ENCODE measurements at regions not wholly inside any gene's neighbourhood (a gene's known extent, or its start where the extent isn't known, plus 50 kb on each side); places are given as distances from the start of the nearest gene placed in this dataset.
"Not testable (repeated sequence)": the region's sequence is repeated elsewhere in the genome, so short reads cannot be mapped to it uniquely, and the experiment has no call there.

DNA sequence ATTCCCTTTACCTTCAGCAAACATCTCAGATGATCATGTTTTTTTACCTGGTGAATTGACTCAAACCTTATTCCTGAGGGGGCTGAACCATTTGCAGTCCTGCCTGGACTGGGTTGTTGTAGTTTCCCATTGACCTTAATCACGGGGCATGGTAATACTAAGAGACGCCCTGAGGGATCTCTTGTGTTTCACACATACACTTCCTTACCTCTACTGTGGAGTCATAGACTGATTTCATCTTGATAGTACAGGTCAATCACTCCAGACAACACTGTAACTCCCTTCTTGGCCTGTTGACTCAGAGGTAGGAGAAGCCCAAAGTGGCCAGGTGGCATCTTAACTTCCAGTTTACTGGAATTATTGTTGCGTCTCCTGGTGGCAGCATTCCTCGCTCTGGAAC, 1064.0 kb upstream of the PCDH10 start:
- in situ Hi-C loops (cut with HindIII; ENCODE audit: low sequenced_read_pairs) = no loop called here

DNA sequence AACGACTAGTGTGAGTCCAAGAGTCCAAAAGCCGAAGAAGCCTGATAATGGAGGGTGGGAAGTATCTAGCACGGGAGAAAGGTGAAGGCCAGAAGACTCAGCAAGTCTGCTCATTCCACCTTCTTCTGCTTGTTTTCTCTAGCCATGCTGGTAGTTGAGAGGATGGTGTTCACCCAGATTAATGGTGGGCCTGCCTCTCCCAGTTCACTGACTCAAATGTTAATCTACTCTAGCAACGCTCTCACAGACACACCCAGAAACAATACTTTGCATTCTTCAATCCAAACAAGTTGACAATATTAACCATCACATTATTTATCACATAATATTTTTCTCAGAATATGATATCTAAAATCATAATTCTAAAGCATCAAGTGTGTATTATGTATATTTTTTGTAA, 1055.1 kb upstream of the PCDH10 start:
- in situ Hi-C loops (cut with HindIII; ENCODE audit: low sequenced_read_pairs) = no loop called here

DNA sequence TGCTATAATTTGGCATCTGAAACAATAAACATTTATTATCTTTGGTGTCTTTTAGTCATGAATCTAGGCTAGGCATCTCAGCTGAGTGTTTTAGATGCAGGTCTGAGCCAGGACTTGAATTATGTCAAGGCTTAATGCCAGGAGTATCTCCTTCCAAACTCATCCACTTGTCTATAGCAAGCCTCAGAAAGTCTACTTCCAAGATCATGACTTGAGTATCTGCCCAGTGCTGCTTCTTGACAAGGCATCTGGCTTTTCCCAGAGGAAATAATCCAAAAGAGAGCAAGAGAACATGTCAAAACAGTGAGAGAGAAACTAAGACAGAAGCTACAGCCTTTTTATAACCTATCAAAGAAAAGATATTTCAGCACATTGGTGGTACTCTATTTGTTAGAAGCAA, 1052.1 kb upstream of the PCDH10 start:
- in situ Hi-C loops (cut with HindIII; ENCODE audit: low sequenced_read_pairs) = no loop called here

DNA sequence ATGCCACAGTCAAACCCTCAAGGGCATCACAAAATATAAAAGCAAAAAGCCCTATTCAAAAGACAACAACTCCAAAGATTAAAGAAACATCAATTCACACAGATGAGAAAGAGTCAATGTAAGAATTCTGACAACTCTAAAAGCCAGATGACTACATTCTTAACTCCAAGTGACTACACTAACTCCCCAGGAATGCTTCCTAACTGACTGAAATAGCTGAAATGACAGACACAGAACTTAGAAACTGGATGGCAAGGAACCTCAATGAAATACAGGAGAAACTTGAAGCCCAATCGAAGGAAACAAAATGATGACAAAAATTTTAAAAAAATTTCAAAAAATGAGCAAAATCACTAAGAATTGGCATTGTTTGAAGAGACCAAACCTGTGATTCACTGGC, 1047.6 kb upstream of the PCDH10 start:
- in situ Hi-C loops (cut with HindIII; ENCODE audit: low sequenced_read_pairs) = no loop called here

DNA sequence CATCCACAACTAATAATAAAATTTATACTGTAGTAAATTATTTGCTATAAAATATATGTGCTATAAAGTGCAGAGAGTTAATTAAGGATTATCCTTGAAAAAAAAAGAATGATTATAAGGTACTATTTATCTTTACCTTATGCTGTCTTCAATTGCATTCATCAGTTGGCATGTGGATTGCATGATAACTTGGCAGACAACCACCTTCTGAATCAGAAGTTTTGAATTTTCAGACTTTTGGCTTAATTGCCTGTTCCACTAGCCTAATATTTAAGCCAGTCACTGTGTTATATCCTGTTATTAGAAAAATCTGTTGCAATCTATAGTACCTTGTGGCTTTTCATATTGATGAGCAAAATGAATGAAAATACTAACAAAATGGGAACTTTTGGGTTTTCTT, 1040.3 kb upstream of the PCDH10 start:
- in situ Hi-C loops (cut with HindIII; ENCODE audit: low sequenced_read_pairs) = no loop called here

DNA sequence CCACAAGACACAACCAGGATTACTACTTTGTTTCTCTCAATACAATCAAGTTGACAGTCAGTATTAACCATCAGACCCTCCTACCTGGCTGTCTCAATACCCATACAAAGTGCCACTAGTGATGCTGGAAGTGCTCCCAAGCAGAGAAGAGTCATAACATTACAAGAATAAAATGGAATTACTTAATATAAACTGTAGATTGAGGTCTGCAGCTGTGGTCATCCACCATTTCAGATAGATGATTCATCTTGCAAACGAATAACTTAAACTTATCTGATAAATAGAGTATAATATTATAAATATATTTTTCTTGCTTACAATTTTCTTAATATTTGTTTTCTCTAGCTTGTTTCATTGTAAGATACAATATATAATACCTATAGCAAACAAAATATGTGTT, 1034.2 kb upstream of the PCDH10 start:
- in situ Hi-C loops (cut with HindIII; ENCODE audit: low sequenced_read_pairs) = no loop called here

DNA sequence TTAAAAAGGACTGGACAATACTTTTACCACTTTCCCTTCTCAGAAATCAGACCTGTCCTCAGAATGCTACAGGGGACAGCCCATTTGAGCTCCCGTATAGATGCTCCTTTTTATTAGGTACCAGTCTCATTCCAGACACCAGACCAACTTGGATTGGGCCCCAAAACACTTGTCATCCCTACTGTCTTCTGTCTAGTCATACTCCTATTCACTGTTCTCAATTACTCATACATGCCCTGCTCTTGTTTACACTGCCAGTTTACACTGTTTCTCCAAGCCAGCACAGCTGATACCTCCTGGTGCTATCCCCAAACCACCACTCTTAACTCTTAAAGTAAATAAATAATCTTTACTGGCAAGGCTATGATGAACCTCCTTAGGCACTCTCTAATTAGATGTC, 1026.4 kb upstream of the PCDH10 start:
- in situ Hi-C loops (cut with HindIII; ENCODE audit: low sequenced_read_pairs) = not testable (repeated sequence)

DNA sequence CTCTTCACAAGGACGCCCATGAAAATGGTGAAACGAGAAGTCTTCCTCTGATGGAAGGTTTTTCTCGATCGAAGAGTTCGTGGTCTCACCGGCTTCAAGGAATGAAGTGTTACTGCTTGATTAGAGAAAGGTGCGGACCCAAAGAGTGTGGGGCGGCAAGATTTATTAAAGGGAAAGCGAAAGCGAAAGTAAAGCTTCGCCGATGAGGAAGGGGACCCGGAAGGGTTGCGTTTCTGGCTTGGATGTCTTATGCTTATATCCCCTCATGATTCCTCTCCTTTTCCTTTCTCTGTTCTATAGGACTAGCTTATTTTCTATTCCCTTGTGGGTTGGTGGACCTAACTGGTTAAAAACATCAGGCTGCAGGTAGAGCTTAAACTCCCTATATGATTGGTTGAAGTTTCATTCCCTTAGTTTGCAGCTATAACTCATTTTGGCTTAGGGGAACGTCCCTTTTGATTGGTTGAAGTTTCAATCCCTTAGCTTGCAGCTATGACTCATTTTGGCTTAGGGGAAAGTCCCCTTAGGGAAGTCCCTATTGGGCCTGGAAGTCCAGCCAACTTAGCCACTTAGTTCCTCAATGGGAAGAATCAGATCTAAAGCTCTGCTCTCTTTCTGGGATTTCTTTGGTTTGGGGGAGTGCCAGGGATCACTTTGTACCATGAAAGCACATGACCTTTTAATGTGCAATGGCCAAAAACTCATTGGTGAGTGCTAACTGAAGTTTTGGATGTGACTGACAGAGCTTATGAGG, 1025.0 kb upstream of the PCDH10 start:
- in situ Hi-C loops (cut with HindIII; ENCODE audit: low sequenced_read_pairs) = no loop called here

DNA sequence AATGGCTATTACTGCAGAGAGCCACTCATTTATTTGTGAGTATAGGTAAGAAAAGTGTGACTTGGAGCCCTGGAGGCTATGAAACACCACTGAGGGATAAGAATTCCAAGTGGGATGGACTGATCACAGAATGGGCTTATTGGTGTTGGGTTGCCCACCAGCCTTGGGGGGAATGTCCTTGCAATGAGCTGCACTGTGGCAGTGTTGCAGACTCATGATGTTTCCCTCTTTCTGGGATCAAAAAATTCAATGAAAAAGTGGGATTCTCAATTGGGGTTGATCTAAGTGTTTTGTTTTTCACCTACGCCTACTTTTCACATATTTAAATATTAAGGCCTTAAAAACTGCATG, 1024.5 kb upstream of the PCDH10 start:
- in situ Hi-C loops (cut with HindIII; ENCODE audit: low sequenced_read_pairs) = no loop called here

DNA sequence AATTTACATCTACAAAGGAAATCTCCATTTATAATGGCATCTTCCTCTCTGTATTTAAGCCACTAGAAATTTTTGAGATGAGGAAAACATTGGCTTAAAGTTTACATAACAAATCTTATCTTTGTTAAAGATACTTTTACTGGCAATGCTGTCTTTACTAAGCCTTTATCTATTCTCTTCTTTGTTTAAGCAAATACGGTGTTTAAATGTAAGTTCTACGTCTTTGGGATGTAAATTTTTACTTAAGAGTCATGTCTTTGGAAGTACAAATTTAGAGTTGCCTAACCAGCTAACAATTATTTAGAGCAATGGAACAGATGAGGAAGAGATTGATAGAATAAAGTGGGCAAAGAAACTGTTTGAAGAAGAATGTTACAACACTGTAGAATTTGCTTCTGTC, 1024.0 kb upstream of the PCDH10 start:
- in situ Hi-C loops (cut with HindIII; ENCODE audit: low sequenced_read_pairs) = no loop called here

DNA sequence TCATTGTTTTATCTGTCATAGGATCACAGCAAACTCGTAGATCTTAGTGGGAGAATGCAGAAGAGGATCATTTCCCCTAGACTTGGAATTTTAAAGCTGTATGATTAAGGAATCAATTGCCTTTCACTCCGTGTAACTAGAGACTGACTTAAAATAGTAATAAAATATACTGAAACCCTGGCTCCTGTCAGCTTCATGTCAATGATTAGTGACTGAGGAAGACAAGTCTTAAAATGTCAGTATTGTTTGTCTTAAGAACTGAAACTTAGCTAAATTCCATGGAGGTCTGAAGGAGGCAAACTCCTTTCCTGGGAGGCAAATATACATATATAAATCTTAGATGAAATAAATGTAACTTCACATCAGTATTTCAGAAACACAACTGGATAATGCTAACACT, 1016.7 kb upstream of the PCDH10 start:
- in situ Hi-C loops (cut with HindIII; ENCODE audit: low sequenced_read_pairs) = no loop called here

DNA sequence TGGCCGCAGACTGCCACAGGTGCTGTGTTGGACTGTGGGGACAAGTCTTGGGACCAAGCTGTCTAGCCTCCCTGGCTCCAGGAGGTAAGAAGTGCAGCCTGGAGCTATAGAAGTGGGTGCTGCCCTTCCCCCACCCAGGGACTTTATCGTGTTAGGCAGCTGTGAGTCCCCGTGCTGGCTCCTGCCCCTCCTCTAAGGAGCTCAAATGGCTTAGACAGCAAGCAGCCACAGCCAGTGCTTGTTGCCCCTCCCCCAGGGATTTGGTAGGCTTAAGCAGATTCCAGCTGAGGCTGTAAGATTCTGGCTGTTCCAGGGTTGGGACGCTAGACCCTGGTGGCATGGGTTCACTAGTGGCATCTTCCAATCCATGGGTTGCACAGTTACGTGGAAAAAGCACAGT, 979.4 kb upstream of the PCDH10 start:
- in situ Hi-C loops (cut with HindIII; ENCODE audit: low sequenced_read_pairs) = no loop called here

DNA sequence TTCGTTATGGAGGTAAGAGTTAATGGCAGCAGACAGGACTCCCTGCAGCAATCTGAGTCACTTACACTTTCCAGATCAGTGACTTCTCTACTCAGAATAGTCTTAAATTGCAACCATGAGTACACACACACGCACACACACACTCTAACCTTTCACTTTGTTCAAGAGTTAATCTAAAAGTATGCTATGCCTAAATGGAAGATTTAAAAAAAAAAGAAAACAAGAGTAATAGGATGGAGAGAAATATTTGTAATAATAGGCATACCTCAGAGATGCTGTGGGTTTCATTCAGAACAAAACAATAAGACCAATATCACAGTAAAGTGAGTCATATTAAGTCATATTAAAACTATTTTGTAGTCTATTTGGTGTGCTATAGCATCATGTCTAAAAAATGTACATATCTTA, 969.1 kb upstream of the PCDH10 start:
- in situ Hi-C loops (cut with HindIII; ENCODE audit: low sequenced_read_pairs) = no loop called here

DNA sequence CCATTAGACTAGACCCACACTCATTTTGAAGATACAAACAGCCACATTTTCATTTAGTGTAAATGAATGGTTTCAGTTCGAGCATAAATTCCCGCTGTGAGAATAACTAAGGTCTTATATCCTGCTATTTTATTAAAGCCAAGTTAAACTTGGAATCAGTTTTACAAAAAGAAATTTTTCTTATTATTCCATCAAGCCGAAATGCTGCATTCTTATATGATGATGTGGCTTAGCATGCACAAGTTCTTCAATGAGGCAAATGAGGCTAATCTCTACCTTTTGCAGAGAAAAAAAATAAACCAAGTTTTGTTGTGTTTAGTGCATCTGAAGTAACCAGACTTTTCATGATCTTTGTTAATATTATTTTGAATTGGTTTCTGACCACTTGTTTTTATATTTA, 953.9 kb upstream of the PCDH10 start:
- in situ Hi-C loops (cut with HindIII; ENCODE audit: low sequenced_read_pairs) = no loop called here

DNA sequence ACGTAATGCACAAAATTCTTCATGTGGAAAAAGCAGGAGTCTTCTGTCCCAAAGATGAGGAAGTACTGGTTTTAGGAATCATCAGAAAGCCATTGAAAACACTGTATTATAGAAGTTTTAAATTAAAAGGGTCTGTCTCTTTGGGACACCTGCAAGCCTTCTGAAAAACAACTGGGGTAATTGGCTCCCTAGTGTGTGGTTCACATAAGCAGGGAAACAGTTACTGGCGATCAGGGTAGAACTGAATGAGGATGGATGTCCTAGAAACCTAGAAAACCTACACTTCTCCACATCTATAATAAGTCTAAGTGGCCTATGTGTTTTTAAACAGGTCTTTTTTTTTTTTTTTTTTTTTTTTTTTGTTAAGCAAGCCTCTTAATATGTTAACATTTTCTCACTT, 945.5 kb upstream of the PCDH10 start:
- in situ Hi-C loops (cut with HindIII; ENCODE audit: low sequenced_read_pairs) = no loop called here

DNA sequence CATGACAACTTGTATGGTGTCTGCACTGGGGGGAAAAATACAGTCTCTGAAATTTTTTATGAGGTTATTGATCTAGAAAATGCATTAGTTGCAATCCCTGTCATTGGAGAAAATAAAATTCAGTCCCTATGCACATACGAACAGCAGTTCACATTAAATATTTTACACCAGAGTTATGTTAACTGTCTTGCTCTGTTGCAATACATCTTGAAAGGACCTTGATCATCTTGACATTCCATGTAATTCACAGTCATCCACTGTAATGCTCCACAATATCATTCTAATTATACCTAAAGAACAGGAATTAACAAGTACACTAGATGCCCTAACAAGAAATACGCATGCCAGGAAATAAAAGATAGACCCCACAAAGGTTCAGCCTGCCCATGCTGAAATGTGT, 934.6 kb upstream of the PCDH10 start:
- in situ Hi-C loops (cut with HindIII; ENCODE audit: low sequenced_read_pairs) = no loop called here

DNA sequence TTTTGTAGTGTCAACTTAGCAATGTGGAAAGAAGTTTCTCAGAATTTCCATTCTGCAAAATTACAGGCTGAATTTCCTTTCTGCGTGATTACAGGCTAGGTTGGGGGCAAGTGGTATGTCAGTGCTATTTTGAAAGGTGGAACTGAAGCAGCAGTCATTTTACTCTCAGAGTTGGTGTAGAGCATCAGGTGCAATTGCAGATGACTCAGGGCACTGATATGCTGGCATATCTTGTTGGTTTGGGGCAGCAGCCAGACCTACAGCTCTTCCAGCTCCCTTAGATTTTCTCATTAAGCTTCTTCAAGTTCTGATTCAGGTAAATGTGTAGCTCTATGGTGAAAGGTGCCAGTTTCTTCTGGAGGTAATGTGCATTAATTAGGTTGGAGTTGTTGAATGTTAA, 930.7 kb upstream of the PCDH10 start:
- in situ Hi-C loops (cut with HindIII; ENCODE audit: low sequenced_read_pairs) = no loop called here

DNA sequence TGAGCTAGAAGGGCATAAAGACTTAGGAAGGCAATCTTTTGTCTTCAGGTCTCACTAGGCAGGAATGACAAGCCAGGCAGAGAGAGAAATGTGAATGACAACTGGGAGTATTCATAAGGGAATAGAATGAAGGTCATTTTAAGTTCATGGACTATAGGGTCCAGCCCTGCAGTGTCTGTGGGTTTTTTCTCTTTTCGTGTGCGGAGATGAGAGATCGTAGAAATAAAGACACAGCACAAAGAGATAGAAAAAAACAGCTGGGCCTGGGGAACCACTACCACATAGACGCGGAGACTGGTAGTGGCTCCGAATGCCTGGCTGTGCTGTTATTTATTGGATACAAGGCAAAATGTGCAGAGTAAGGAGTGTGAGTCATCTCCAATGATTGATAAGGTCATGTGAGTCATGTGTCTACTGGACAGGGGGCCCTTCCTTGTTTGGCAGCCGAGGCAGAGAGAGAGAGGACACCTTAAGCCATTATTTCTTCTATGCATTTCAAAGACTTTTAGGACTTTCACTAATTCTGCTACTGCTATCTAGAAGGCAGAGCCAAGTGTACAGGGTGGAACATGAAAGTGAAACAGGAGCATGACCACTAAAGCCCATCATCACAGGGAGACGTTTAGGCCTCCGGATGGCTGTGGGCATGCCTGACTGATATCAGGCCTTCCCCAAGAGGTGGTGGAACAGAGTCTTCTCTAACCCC, 921.8 kb upstream of the PCDH10 start:
- in situ Hi-C loops (cut with HindIII; ENCODE audit: low sequenced_read_pairs) = no loop called here

DNA sequence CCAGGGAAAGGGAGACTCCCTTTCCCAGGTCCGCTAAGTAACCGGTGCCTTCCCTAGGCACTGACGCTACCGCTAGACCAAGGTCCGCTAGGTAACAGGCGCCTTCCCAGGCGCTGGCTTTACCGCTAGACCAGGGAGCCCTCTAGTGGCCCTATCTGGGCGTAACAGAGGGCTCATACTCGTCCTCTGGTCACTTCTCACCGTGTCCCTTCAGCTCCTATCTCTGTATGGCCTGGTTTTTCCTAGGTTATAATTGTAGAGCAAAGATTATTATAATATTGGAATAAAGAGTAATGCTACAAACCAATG, 921.3 kb upstream of the PCDH10 start:
- in situ Hi-C loops (cut with HindIII; ENCODE audit: low sequenced_read_pairs) = not testable (repeated sequence)

DNA sequence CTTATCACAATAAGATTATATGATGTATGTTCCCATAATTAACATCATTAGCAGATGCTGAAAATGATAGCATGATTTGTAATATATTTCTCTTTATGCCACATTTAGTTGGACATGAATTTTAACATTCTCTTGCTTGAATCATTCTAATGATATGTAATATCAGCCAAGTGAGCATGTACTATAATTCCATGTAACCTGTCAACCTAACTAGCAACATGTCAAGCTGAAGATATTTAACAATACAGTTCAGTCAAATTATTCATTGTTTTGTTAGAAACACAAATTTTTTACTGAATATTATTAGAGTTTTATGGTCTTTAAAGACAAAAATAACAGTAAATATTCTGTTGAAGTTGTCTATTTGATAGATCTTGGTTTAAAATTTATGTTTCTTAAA, 920.4 kb upstream of the PCDH10 start:
- in situ Hi-C loops (cut with HindIII; ENCODE audit: low sequenced_read_pairs) = no loop called here

DNA sequence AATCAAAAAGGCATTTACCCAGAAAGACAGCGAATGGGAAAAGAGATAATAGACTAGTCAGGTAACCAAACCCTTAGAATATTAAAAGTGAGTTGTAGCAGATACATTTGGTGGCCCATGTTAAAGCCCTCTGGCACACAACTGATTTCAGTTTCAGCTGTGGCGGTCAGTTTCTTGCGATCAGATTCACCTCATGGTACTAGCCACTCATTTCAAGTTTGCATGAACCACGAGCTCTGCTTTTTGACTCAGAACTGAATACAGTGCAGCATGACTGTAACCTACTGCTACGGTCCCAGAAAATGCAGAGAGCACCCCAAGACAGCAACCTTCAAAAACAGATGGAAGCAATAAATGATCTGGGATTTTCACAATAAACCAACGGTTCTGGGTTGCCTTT, 919.1 kb upstream of the PCDH10 start:
- in situ Hi-C loops (cut with HindIII; ENCODE audit: low sequenced_read_pairs) = no loop called here

DNA sequence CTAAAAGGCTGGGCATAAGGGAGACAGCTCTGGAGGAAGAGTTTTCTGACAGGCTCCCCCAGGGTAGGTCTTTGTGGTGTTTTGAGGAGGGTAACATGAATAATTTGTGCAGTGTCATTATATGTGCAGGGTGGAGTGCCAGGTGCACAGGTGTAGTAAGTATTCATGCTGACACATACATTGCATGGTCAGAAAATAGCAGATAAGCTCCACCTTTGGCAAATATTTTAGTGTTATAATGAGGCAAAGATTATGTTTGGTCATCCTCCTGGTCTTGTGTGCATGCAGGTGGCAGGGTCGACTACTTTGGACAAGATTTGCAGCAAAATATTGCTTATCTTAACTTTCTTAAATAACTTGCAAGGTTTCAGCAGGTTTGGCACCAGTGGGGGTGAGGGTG, 910.4 kb upstream of the PCDH10 start:
- in situ Hi-C loops (cut with HindIII; ENCODE audit: low sequenced_read_pairs) = no loop called here

DNA sequence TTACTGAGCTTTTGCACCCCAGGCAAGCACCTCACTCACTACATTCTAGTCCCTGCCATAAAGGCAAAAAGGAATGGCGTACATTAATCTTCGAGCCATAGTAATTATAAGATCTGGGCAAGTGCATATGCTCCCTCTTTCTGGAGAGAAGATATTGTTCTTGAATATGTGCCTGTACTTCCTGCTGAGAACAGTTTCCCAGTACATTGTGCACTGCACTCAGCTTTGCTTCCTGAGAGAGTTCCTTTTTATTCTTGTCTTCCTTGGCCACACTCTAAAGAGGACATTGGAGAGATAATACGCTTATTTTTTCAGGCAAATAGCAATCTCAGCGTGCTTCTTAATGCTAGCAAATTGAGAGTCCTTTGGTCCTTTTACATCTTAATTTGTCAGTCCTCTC, 909.0 kb upstream of the PCDH10 start:
- in situ Hi-C loops (cut with HindIII; ENCODE audit: low sequenced_read_pairs) = no loop called here
